Liver (tissue), 3 donors: ENCODE measurements at regions not wholly inside any gene's neighbourhood (a gene's known extent, or its start where the extent isn't known, plus 50 kb on each side); places are given as distances from the start of the nearest gene placed in this dataset.

Experiments used
- NR2F2 ChIP-seq: IDR thresholded peaks from 2 replicates; pipeline ENCODE4 v1.6.1; 2016; ENCODE audit warnings: antibody characterized with exemption
- RAD21 ChIP-seq, 2 donors: IDR thresholded peaks; 2 replicates each; pipeline ENCODE4 v1.6.1; 2016; ENCODE audit warnings: antibody characterized with exemption in 2 of 2, mild to moderate bottlenecking in 2 of 2
- YY1 ChIP-seq: IDR thresholded peaks from 2 replicates; pipeline ENCODE4 v1.6.1; 2016; ENCODE audit warnings: antibody characterized with exemption, mild to moderate bottlenecking
- TF ChIP-seq, protein P1 (sequence below): fragments of 150-350 bp; IDR thresholded peaks from 2 replicates; pipeline ENCODE4 v1.5.1; 2017; ENCODE audit warnings: improper control_type of control experiment, low read depth, low read length; ENCODE audit not compliant: missing input control
- TF ChIP-seq, protein P2 (sequence below): IDR thresholded peaks from 2 replicates; pipeline ENCODE4 v1.6.1; 2016; ENCODE audit warnings: antibody characterized with exemption
- donor health status: healthy.
- donor health status: healthy.

DNA sequence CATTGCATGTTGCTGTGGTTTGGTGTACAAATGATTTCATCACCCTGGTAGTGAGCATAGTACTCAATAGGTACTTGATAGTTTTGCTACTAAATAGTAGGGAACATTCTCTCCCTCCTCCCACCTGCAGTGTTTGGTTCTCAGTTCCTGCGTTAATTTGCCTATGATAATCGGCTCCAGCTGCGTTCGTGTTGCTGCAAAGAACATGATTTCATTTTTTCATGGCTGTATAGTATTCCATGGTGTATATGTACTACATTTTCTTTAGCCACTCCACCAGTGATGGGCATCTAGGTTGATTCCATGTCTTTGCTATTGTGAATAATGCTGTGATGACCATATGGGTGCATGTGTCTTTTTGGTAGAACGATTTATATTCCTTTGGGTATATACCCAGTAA, 903.4 kb downstream of the TTLL7 start:
- TF ChIP-seq, protein P1, sequence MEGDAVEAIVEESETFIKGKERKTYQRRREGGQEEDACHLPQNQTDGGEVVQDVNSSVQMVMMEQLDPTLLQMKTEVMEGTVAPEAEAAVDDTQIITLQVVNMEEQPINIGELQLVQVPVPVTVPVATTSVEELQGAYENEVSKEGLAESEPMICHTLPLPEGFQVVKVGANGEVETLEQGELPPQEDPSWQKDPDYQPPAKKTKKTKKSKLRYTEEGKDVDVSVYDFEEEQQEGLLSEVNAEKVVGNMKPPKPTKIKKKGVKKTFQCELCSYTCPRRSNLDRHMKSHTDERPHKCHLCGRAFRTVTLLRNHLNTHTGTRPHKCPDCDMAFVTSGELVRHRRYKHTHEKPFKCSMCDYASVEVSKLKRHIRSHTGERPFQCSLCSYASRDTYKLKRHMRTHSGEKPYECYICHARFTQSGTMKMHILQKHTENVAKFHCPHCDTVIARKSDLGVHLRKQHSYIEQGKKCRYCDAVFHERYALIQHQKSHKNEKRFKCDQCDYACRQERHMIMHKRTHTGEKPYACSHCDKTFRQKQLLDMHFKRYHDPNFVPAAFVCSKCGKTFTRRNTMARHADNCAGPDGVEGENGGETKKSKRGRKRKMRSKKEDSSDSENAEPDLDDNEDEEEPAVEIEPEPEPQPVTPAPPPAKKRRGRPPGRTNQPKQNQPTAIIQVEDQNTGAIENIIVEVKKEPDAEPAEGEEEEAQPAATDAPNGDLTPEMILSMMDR = no peak
- no peak for TF ChIP-seq RAD21 (IDR thresholded peaks at IDR 0.05)
- TF ChIP-seq YY1 = no peak
- TF ChIP-seq, protein P2, sequence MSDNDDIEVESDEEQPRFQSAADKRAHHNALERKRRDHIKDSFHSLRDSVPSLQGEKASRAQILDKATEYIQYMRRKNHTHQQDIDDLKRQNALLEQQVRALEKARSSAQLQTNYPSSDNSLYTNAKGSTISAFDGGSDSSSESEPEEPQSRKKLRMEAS = no peak
- TF ChIP-seq NR2F2 = no peak
